HepG2 (cell line): ENCODE measurements at regions not wholly inside any gene's neighbourhood (a gene's known extent, or its start where the extent isn't known, plus 50 kb on each side); places are given as distances from the start of the nearest gene placed in this dataset.
"Not testable (repeated sequence)": the region's sequence is repeated elsewhere in the genome, so short reads cannot be mapped to it uniquely, and the experiment has no call there.

Source experiments
- CBX2 ChIP-seq, 2 experiments: fragments of 200-600 bp in 1 of 2; sonication (generic); formaldehyde crosslinking in 1 of 2; IDR thresholded peaks; 2 replicates each; pipeline versions ENCODE4 v1.7.0 to v1.8.1; 2018 to 2022; ENCODE audit warnings: low read depth in 2 of 2, low read length in 1 of 2, mild to moderate bottlenecking in 1 of 2, missing genetic modification reagents in 1 of 2
- CEBPG ChIP-seq: IDR thresholded peaks from 2 replicates; pipeline ENCODE4 v1.6.1; 2016
- CTCF ChIP-seq: sonication (generic); formaldehyde crosslinking; IDR thresholded peaks from 2 replicates; pipeline ENCODE4 v1.5.0; 2020; ENCODE audit warnings: mild to moderate bottlenecking, missing genetic modification reagents, moderate library complexity
- ETV6 ChIP-seq: sonication (generic); formaldehyde crosslinking; conservative IDR thresholded peaks from 2 replicates; pipeline ENCODE4 v1.4.0; 2020; ENCODE audit warnings: missing genetic modification reagents
- FOSL1 ChIP-seq: sonication (generic); formaldehyde crosslinking; IDR thresholded peaks from 2 replicates; pipeline ENCODE4 v1.9.0; 2021; ENCODE audit warnings: missing genetic modification reagents, borderline replicate concordance
- NCOA5 ChIP-seq: sonication (generic); formaldehyde crosslinking; IDR thresholded peaks from 2 replicates; pipeline ENCODE4 v1.4.0; 2020; ENCODE audit warnings: missing genetic modification reagents
- RAD51 ChIP-seq: fragments of 450-650 bp; IDR thresholded peaks from 2 replicates; pipeline ENCODE4 v1.6.1; 2016; ENCODE audit warnings: borderline replicate concordance
- REST ChIP-seq, 2 experiments: IDR thresholded peaks; 2 replicates each; pipeline ENCODE4 v1.6.1; 2011 to 2012; ENCODE audit warnings: low read length in 2 of 2, borderline replicate concordance in 1 of 2, low read depth in 1 of 2, mild to moderate bottlenecking in 1 of 2, moderate library complexity in 1 of 2
- USF2 ChIP-seq, 2 experiments: sonication (generic) in 1 of 2; formaldehyde crosslinking in 1 of 2; IDR thresholded peaks; 2 replicates each; pipeline versions ENCODE4 v1.5.1 to v1.6.1; 2011 to 2020; ENCODE audit warnings: borderline replicate concordance in 1 of 2, low read depth in 1 of 2, low read length in 1 of 2, mild to moderate bottlenecking in 1 of 2, missing genetic modification reagents in 1 of 2, moderate library complexity in 1 of 2
- ZNF143 ChIP-seq: sonication (generic); formaldehyde crosslinking; IDR thresholded peaks from 2 replicates; pipeline ENCODE4 v1.4.0; 2020; ENCODE audit warnings: missing genetic modification reagents
- ZNF24 ChIP-seq: fragments of 450-650 bp; IDR thresholded peaks from 2 replicates; pipeline ENCODE4 v1.6.1; 2017; ENCODE audit warnings: antibody characterized with exemption, mild to moderate bottlenecking
- ZNF776 ChIP-seq: sonication (generic); formaldehyde crosslinking; IDR thresholded peaks from 2 replicates; pipeline ENCODE4 v1.4.0; 2020; ENCODE audit warnings: mild to moderate bottlenecking, missing genetic modification reagents

- not testable (repeated sequence) for TF ChIP-seq CTCF (CRISPR knock-in tag); FOSL1 (CRISPR knock-in tag); ZNF24; ETV6 (CRISPR knock-in tag); NCOA5; REST (IDR thresholded peaks at IDR 0.05; ENCODE audit: borderline replicate concordance in 1 of 2, low read depth in 1 of 2, low read length in 2 of 2); RAD51; CEBPG (CRISPR knock-in tag); CBX2 (IDR thresholded peaks at IDR 0.05; ENCODE audit: low read depth, low read length); CBX2 (CRISPR knock-in tag; IDR thresholded peaks at IDR 0.05; ENCODE audit: low read depth); USF2 (IDR thresholded peaks at IDR 0.05; ENCODE audit: low read depth, low read length); USF2 (CRISPR knock-in tag; IDR thresholded peaks at IDR 0.05; ENCODE audit: borderline replicate concordance); ZNF776 (CRISPR knock-in tag); ZNF143 (CRISPR knock-in tag)
Measured at GRCh38 chr21:9737871-9738515, 783.4 kb upstream of the TPTE start.
